Parathyroid adenoma (tissue), 2 donors: ENCODE measurements at regions not wholly inside any gene's neighbourhood (a gene's known extent, or its start where the extent isn't known, plus 50 kb on each side); places are given as distances from the start of the nearest gene placed in this dataset.

Experiments used
- H2AFZ ChIP-seq: fragments of 300-600 bp; sonication (generic); one replicate; pipeline ENCODE4 v1.7.0; 2017; ENCODE audit warnings: antibody characterized with exemption, mild to moderate bottlenecking
- H3K27ac ChIP-seq: fragments of 300-600 bp; sonication (generic); one replicate; pipeline ENCODE4 v1.7.0; 2017
- H3K27me3 ChIP-seq: fragments of 300-600 bp; sonication (generic); one replicate; pipeline ENCODE4 v1.7.0; 2017; ENCODE audit warnings: low read length; ENCODE audit not compliant: control insufficient read depth, insufficient read depth
- H3K36me3 ChIP-seq: fragments of 300-600 bp; sonication (generic); one replicate; pipeline ENCODE4 v1.7.0; 2017; ENCODE audit warnings: low read length; ENCODE audit not compliant: control insufficient read depth, insufficient read depth
- H3K4me1 ChIP-seq: fragments of 300-600 bp; sonication (generic); one replicate; pipeline ENCODE4 v1.7.0; 2017; ENCODE audit warnings: control low read depth
- H3K4me2 ChIP-seq: fragments of 300-600 bp; sonication (generic); one replicate; pipeline ENCODE4 v1.7.0; 2017; ENCODE audit warnings: low read length
- H3K4me3 ChIP-seq: fragments of 300-600 bp; sonication (generic); one replicate; pipeline ENCODE4 v1.7.0; 2017; ENCODE audit warnings: low read depth, low read length
- H3K79me2 ChIP-seq: fragments of 300-600 bp; sonication (generic); one replicate; pipeline ENCODE4 v1.7.0; 2017; ENCODE audit warnings: control low read depth
- H3K9ac ChIP-seq: fragments of 300-600 bp; sonication (generic); one replicate; pipeline ENCODE4 v1.7.0; 2017; ENCODE audit warnings: mild to moderate bottlenecking
- H3K9me3 ChIP-seq: fragments of 300-600 bp; sonication (generic); one replicate; pipeline ENCODE4 v1.7.0; 2017; ENCODE audit warnings: low read length; ENCODE audit not compliant: control insufficient read depth
- TF ChIP-seq, protein P1 (sequence below): fragments of 300-600 bp; sonication (generic); IDR thresholded peaks from one replicate; pipeline ENCODE4 v1.7.0; 2017; ENCODE audit warnings: antibody characterized with exemption, mild to moderate bottlenecking
- donor health status: primary hyperparathyroidism.

- no peaks in the 10 kb centered on the region for H3K36me3 ChIP-seq
- no peaks in the 10 kb centered on the region for H3K4me1 ChIP-seq
- no peak overlapping the region for H3K4me2 ChIP-seq
- TF ChIP-seq, protein P1, sequence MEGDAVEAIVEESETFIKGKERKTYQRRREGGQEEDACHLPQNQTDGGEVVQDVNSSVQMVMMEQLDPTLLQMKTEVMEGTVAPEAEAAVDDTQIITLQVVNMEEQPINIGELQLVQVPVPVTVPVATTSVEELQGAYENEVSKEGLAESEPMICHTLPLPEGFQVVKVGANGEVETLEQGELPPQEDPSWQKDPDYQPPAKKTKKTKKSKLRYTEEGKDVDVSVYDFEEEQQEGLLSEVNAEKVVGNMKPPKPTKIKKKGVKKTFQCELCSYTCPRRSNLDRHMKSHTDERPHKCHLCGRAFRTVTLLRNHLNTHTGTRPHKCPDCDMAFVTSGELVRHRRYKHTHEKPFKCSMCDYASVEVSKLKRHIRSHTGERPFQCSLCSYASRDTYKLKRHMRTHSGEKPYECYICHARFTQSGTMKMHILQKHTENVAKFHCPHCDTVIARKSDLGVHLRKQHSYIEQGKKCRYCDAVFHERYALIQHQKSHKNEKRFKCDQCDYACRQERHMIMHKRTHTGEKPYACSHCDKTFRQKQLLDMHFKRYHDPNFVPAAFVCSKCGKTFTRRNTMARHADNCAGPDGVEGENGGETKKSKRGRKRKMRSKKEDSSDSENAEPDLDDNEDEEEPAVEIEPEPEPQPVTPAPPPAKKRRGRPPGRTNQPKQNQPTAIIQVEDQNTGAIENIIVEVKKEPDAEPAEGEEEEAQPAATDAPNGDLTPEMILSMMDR = no peak
- no peaks in the 10 kb centered on the region for H3K9me3 ChIP-seq
- H3K27ac ChIP-seq = no peak overlapping the region
- no peak overlapping the region for H2AFZ ChIP-seq
- no peak overlapping the region for H3K9ac ChIP-seq
- no peaks in the 10 kb centered on the region for H3K79me2 ChIP-seq
- H3K4me3 ChIP-seq = no peak overlapping the region
- no peaks in the 10 kb centered on the region for H3K27me3 ChIP-seq
These were observed 436.0 kb upstream of the THBS1 start for GRCh38 chr15:39144613-39145499.

DNA sequence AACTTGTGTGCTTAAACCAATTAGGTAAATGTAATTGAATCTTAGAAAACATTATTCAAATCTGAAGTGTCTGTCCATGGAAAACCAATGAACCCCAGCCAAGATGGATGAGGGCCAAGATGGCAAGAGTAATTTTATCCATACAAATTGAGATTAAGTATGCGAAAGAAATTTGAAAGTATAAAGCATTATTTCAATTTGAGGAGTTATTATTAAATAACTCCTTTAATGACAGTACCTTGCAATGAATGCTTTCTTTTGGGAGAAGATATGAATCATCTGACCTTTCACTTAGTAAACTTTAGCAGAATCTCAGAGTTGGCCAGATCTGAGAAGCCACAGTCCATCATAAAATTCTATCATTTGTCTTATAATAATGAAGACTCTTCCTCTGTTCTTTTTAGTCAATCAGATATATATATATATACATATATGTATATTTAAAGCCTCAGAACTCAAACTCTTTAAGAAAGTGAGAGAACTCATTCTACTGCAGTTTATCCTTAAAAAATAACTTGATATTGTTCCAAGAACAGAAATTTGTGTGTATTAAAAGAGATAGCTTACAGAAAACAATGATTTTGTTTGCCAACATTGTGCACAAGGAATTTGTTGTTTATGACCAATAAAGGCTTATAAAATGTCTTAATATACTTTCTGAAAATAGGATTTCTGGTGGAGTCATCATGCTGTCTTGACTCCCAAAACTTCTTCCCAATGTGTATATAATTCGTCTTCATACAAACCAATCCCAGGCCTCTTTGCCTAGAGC, 434.8 kb upstream of the THBS1 start:
- H3K79me2 ChIP-seq = no peaks in the 10 kb centered on the region
- no peak overlapping the region for H3K27ac ChIP-seq
- H3K9ac ChIP-seq = no peak overlapping the region
- no peak overlapping the region for H2AFZ ChIP-seq
- H3K4me2 ChIP-seq = no peak overlapping the region
- no peak overlapping the region for H3K4me3 ChIP-seq
- TF ChIP-seq, protein P1 = no peak
- no peaks in the 10 kb centered on the region for H3K36me3 ChIP-seq
- H3K9me3 ChIP-seq = no peaks in the 10 kb centered on the region
- H3K4me1 ChIP-seq = no peaks in the 10 kb centered on the region
- H3K27me3 ChIP-seq = no peaks in the 10 kb centered on the region

- no peaks in the 10 kb centered on the region for H3K9me3 ChIP-seq
- H3K4me2 ChIP-seq = no peak overlapping the region
- H3K27ac ChIP-seq = no peak overlapping the region
- TF ChIP-seq, protein P1 = no peak
- no peak overlapping the region for H3K9ac ChIP-seq
- no peaks in the 10 kb centered on the region for H3K4me1 ChIP-seq
- no peak overlapping the region for H2AFZ ChIP-seq
- H3K27me3 ChIP-seq = no peaks in the 10 kb centered on the region
- H3K79me2 ChIP-seq = no peaks in the 10 kb centered on the region
- H3K4me3 ChIP-seq = no peak overlapping the region
- no peaks in the 10 kb centered on the region for H3K36me3 ChIP-seq
These were observed 431.2 kb upstream of the THBS1 start for GRCh38 chr15:39149636-39150150.

- Histone ChIP-seq H3K4me1 (no peaks in the 10 kb centered on the region), H3K9ac (no peak overlapping the region), H3K4me3 (no peak overlapping the region), H3K36me3 (no peaks in the 10 kb centered on the region), H3K4me2 (no peak overlapping the region), H3K27me3 (no peaks in the 10 kb centered on the region), H3K9me3 (no peaks in the 10 kb centered on the region), H3K79me2 (no peaks in the 10 kb centered on the region), H3K27ac (no peak overlapping the region), H2AFZ (no peak overlapping the region)
- TF ChIP-seq, protein P1 = no peak
These were observed 429.3 kb upstream of the THBS1 start for GRCh38 chr15:39151545-39151944.
